BLaER1 treated with 17β-estradiol and CSF1 and Interleukin-3, amounts not matched to agents 10 nM and 100 nM (cell line): ENCODE measurements at regions not wholly inside any gene's neighbourhood (a gene's known extent, or its start where the extent isn't known, plus 50 kb on each side); places are given as distances from the start of the nearest gene placed in this dataset.
A peak's percentile ranks its signal among the peaks of the same experiment; 100 is the strongest.

Experiments used
- H3K27ac ChIP-seq, 11 experiments: shearing (Covaris generic); formaldehyde crosslinking; 2 replicates each; pipeline ENCODE4 v1.8.1; 2022
- H3K27me3 ChIP-seq, 11 experiments: shearing (Covaris generic); formaldehyde crosslinking; 2 replicates each; pipeline ENCODE4 v1.8.1; 2022
- H3K36me3 ChIP-seq, 11 experiments: shearing (Covaris generic); formaldehyde crosslinking; 2 replicates each; pipeline ENCODE4 v1.8.1; 2022
- H3K4me1 ChIP-seq, 10 experiments: shearing (Covaris generic); formaldehyde crosslinking; 2 replicates each; pipeline ENCODE4 v1.8.1; 2022
- H3K4me2 ChIP-seq, 11 experiments: shearing (Covaris generic); formaldehyde crosslinking; 2 replicates each; pipeline ENCODE4 v1.8.1; 2022
- H3K4me3 ChIP-seq, 10 experiments: shearing (Covaris generic); formaldehyde crosslinking; 2 replicates each; pipeline ENCODE4 v1.8.1; 2022
- H3K9ac ChIP-seq, 11 experiments: shearing (Covaris generic); formaldehyde crosslinking; 2 replicates each; pipeline ENCODE4 v1.8.1; 2022
- H3K9me3 ChIP-seq, 11 experiments: shearing (Covaris generic); formaldehyde crosslinking; replicated peaks in 1 of 11; 2 replicates each; pipeline ENCODE4 v1.8.1; 2022
- H4K20me1 ChIP-seq, 11 experiments: shearing (Covaris generic); formaldehyde crosslinking; 2 replicates each; pipeline ENCODE4 v1.8.1; 2022
- Cebpa-rat ChIP-seq, 11 experiments: shearing (Covaris generic); IDR thresholded peaks; 2 replicates each; pipeline ENCODE4 v1.8.1; 2022

GRCh38 chr2:9780368-9781130 is 62.7 kb upstream of the TAF1B start:
- H3K9ac ChIP-seq: peak overlapping the region in 9 of 11 experiments; percentile 44 to 76 (median 67); a peak in 15 of 22 replicates
- peaks cover 0 to 9% (median 0%) of the 10 kb centered on the region in 11 experiments; a peak in 2 of 22 replicates for H3K9me3 ChIP-seq
- peak overlapping the region; percentile 86 to 96 (median 90) for H3K4me2 ChIP-seq
- no peaks in the 10 kb centered on the region; a peak in 1 of 22 replicates for H4K20me1 ChIP-seq
- peak in 10 of 11 experiments; percentile 22 to 88 (median 77); a peak in 17 of 22 replicates for TF ChIP-seq Cebpa-rat (IDR thresholded peaks at IDR 0.05)
- peaks cover 37 to 71% (median 65%) of the 10 kb centered on the region in 10 experiments for H3K4me1 ChIP-seq
- no peaks in the 10 kb centered on the region for H3K27me3 ChIP-seq
- peak overlapping the region in 5 of 10 experiments; percentile 6 to 48 (median 36); a peak in 6 of 20 replicates for H3K4me3 ChIP-seq
- no peaks in the 10 kb centered on the region for H3K36me3 ChIP-seq
- peak overlapping the region in 10 of 11 experiments; percentile 73 to 86 (median 79); a peak in 19 of 22 replicates for H3K27ac ChIP-seq

DNA sequence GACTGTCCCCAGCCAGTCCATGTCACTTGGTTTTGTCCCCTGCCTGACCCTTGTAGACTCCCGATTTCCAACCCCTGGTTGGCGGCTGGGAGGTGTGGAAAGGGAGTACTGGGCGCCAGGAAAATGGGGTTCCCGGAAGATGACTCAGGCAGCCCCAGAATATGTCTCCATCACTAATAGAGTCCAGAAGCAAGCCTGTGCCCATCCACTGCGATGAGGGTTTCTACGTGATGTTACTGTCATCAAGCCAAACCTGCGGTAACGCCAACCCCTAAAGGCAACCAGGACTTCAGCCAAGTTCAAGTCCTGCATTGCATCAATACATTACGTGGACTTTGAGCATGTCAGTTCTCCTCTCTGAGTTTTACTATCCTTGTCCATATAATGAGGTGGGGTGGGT is 62.0 kb upstream of the TAF1B start:
- Histone ChIP-seq H3K9me3 (peaks cover 0 to 9% (median 0%) of the 10 kb centered on the region in 11 experiments; a peak in 2 of 22 replicates), H3K27ac (peak overlapping the region in 9 of 11 experiments; percentile 73 to 86 (median 80); a peak in 17 of 22 replicates), H3K9ac (peak overlapping the region in 5 of 11 experiments; percentile 33 to 61 (median 38); a peak in 10 of 22 replicates), H3K4me3 (no peak overlapping the region), H3K36me3 (no peaks in the 10 kb centered on the region), H3K4me1 (peaks cover 41 to 70% (median 65%) of the 10 kb centered on the region in 10 experiments), H3K4me2 (peak overlapping the region; percentile 86 to 96 (median 90); a peak in 20 of 22 replicates), H3K27me3 (peaks cover 0 to 4% (median 0%) of the 10 kb centered on the region in 11 experiments; a peak in 2 of 22 replicates), H4K20me1 (no peaks in the 10 kb centered on the region; a peak in 1 of 22 replicates)
- TF ChIP-seq Cebpa-rat (IDR thresholded peaks at IDR 0.05): no peak

DNA sequence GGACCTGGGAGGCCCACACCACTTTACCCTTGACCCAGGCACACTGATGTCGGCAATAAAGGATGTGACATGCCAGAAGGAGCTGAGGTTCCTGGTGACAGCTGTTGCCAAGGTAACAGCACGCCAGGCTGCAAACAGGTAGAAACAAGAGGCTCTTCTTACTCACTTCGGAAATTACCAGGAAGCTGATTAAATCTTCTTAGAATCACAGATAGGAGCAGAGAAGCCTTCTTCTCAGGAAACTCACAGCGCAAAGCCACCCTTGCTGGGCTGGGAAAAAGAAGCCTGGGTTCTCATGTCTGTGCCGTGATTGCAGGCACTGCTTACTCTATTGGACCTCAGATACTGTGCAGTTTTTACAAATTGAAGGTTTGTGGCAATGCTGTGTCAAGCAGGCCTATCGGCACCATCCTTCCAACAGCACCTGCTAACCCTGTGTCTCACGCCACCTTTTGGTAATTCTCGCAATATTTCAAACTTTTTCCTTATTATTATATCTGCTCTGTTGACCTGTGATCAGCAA is 61.0 kb upstream of the TAF1B start:
- no peak for TF ChIP-seq Cebpa-rat (IDR thresholded peaks at IDR 0.05)
- Histone ChIP-seq H3K9ac (no peak overlapping the region; a peak in 1 of 22 replicates), H4K20me1 (no peaks in the 10 kb centered on the region; a peak in 1 of 22 replicates), H3K4me1 (peaks cover 51 to 72% (median 69%) of the 10 kb centered on the region in 10 experiments), H3K27me3 (peaks cover 0 to 6% (median 0%) of the 10 kb centered on the region in 11 experiments; a peak in 3 of 22 replicates), H3K4me2 (peak overlapping the region in 7 of 11 experiments; percentile 1 to 96 (median 24); a peak in 11 of 22 replicates), H3K4me3 (no peak overlapping the region), H3K36me3 (no peaks in the 10 kb centered on the region), H3K9me3 (peaks cover 0 to 9% (median 0%) of the 10 kb centered on the region in 11 experiments; a peak in 2 of 22 replicates), H3K27ac (peak overlapping the region in 1 of 11 experiments; percentile 23; a peak in 2 of 22 replicates)

DNA sequence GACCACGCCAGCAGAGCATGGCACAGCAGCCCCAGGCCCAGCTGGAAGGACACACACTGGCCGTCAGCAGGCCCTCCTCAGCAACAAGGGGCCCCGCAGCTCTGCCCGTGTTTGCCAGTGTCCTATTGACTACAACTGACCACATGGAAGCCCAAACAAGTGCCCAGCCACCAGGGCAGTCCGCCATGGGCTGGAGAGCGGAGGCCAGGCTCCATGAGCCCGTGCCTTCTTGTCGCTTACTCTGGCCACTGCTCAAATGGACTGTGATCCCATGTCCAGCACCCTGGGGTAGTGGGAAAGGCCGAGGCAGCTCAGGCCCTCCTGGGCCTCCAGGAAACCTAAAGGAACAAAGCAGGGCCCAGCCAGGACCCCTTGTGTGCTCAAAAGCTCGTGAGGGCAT is 53.9 kb upstream of the TAF1B start:
- Histone ChIP-seq H3K36me3 (no peaks in the 10 kb centered on the region; a peak in 1 of 22 replicates), H4K20me1 (no peaks in the 10 kb centered on the region), H3K9ac (no peak overlapping the region), H3K4me1 (peaks cover 43 to 64% (median 51%) of the 10 kb centered on the region in 10 experiments), H3K4me3 (no peak overlapping the region), H3K27me3 (peaks cover 0 to 13% (median 0%) of the 10 kb centered on the region in 11 experiments; a peak in 4 of 22 replicates), H3K9me3 (peaks cover 11 to 31% (median 23%) of the 10 kb centered on the region in 11 experiments), H3K4me2 (no peak overlapping the region), H3K27ac (no peak overlapping the region)
- no peak for TF ChIP-seq Cebpa-rat (IDR thresholded peaks at IDR 0.05)

- no peaks in the 10 kb centered on the region; a peak in 1 of 22 replicates for H3K36me3 ChIP-seq
- no peaks in the 10 kb centered on the region for H4K20me1 ChIP-seq
- no peak for TF ChIP-seq Cebpa-rat (IDR thresholded peaks at IDR 0.05)
Observed at GRCh38 chr2:9790702-9791225, 52.5 kb upstream of the TAF1B start.

DNA sequence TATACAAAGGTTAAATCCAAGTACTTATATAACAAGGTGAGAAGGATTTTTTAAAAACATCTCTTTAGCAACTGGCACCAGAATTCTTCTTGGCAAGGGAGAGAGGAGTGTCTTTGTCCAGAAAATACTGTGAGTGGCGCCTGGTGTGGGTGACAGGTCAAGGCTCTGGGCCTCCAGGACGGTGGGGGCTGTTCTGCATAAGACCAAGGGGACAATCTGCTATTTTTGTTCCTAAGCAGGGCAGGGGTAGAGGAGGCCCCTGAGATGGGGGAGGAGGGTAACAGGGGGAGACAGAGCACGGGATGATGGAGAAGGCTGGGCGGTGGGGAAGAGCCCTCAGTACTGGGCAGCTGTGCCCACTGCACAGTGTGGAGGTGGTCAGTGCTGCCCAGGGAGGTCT is 51.6 kb upstream of the TAF1B start:
- TF ChIP-seq Cebpa-rat (IDR thresholded peaks at IDR 0.05): no peak
- Histone ChIP-seq H4K20me1 (no peaks in the 10 kb centered on the region), H3K4me1 (peaks cover 45 to 74% (median 62%) of the 10 kb centered on the region in 10 experiments), H3K27me3 (peaks cover 0 to 8% (median 0%) of the 10 kb centered on the region in 11 experiments; a peak in 3 of 22 replicates), H3K36me3 (no peaks in the 10 kb centered on the region; a peak in 1 of 22 replicates), H3K4me3 (no peak overlapping the region), H3K27ac (peak overlapping the region in 8 of 11 experiments; percentile 59 to 77 (median 68); a peak in 13 of 22 replicates), H3K9ac (peak overlapping the region in 2 of 11 experiments; percentile 26 to 54; a peak in 2 of 22 replicates), H3K9me3 (peaks cover 11 to 31% (median 23%) of the 10 kb centered on the region in 11 experiments), H3K4me2 (peak overlapping the region in 10 of 11 experiments; percentile 63 to 91 (median 80); a peak in 18 of 22 replicates)

More at GRCh38 chr2:9790702-9791225, 52.5 kb upstream of the TAF1B start:
- H3K9me3 ChIP-seq: peaks cover 11 to 31% (median 23%) of the 10 kb centered on the region in 11 experiments
- H3K4me3 ChIP-seq: no peak overlapping the region
- no peak overlapping the region for H3K27ac ChIP-seq
- H3K4me2 ChIP-seq: no peak overlapping the region
- no peak overlapping the region for H3K9ac ChIP-seq
- peaks cover 0 to 13% (median 0%) of the 10 kb centered on the region in 11 experiments; a peak in 4 of 22 replicates for H3K27me3 ChIP-seq
- peaks cover 46 to 74% (median 62%) of the 10 kb centered on the region in 10 experiments for H3K4me1 ChIP-seq

DNA sequence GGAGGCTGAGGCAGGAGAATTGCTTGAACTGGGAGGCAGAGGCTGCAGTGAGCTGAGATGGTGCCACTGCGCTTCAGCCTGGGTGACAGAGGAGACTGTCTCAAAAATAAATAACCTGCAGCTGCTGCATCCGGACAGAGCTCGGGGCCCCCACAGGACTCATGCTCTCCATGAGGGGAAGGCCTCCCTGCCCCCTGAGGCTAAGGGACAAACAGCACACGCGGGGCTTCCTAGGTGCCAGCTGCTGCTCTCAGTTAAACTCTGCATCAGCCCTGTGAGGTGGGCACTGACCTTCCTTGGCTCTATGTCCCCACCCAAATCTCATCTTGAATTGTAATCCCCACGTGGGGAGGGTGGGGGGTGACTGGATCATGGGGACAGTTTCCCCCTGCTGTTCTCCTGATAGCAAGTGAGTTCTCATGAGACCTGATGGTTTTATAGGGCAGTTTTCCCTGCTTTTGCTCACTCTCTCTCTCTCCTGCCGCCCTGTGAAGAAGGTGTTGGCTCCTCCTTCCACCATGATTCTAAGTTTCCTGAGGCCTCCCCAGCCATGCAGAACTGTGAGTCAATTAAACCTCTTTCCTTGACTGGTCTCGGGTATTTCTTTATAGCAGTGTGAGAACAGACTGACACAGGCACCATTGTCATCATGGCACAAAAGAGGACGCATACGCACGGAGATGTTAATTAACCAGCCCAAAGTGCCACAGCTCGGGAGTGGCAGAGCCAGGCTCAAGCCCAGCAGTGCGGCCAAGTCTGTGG is 49.9 kb upstream of the TAF1B start:
- Histone ChIP-seq H3K4me2 (peak overlapping the region; percentile 63 to 91 (median 82)), H3K36me3 (no peaks in the 10 kb centered on the region; a peak in 1 of 22 replicates), H3K27me3 (no peaks in the 10 kb centered on the region), H4K20me1 (no peaks in the 10 kb centered on the region), H3K9ac (peak overlapping the region in 10 of 11 experiments; percentile 9 to 54 (median 40); a peak in 10 of 22 replicates), H3K4me3 (no peak overlapping the region), H3K27ac (peak overlapping the region in 10 of 11 experiments; percentile 25 to 77 (median 67); a peak in 20 of 22 replicates), H3K9me3 (peaks cover 6 to 26% (median 18%) of the 10 kb centered on the region in 11 experiments), H3K4me1 (peaks cover 53 to 74% (median 65%) of the 10 kb centered on the region in 10 experiments)
- no peak for TF ChIP-seq Cebpa-rat (IDR thresholded peaks at IDR 0.05)
